CD4-positive, alpha-beta memory T cell (primary cell): ENCODE measurements at regions not wholly inside any gene's neighbourhood (a gene's known extent, or its start where the extent isn't known, plus 50 kb on each side); places are given as distances from the start of the nearest gene placed in this dataset.

Source experiments
- CTCF ChIA-PET: fragments of 350-600 bp; sonication (Branson Sonifier 250); formaldehyde crosslinking; loops from one replicate; lab custom pipeline; 2021; ENCODE audit warnings: inconsistent platforms; ENCODE audit not compliant: partially characterized antibody; lab: Charles Lee
- POLR2A ChIA-PET: fragments of 350-600 bp; sonication (Branson Sonifier 250); formaldehyde crosslinking; loops from one replicate; lab custom pipeline; 2021; ENCODE audit not compliant: partially characterized antibody; lab: Charles Lee
- DNase-seq, 5 donors: peaks; one replicate each; pipeline versions ENCODE4 v3.0.0 to v3.0.0-alpha.2; 2020 to 2022; ENCODE audit warnings: mixed read lengths in 1 of 5
- H3K27ac ChIP-seq: one replicate; pipeline ENCODE4 v1.7.0; 2013; ENCODE audit warnings: low read depth, low read length
- H3K27me3 ChIP-seq: 2 replicates; pipeline ENCODE4 v1.7.0; 2013; ENCODE audit warnings: mild to moderate bottlenecking, low read length, moderate library complexity; ENCODE audit not compliant: insufficient read depth
- H3K36me3 ChIP-seq: 2 replicates; pipeline ENCODE4 v1.7.0; 2013; ENCODE audit warnings: mild to moderate bottlenecking, low read length, moderate library complexity; ENCODE audit not compliant: insufficient read depth
- H3K4me1 ChIP-seq: 2 replicates; pipeline ENCODE4 v1.7.0; 2013; ENCODE audit warnings: mild to moderate bottlenecking, low read length, moderate library complexity; ENCODE audit not compliant: insufficient read depth
- H3K4me3 ChIP-seq, 2 donors: one replicate each; pipeline ENCODE4 v1.7.0; 2013; ENCODE audit warnings: low read length in 2 of 2, mild to moderate bottlenecking in 1 of 2
- H3K9me3 ChIP-seq, 2 donors: one replicate each; pipeline ENCODE4 v1.7.0; 2013; ENCODE audit warnings: low read length in 2 of 2, control low read depth in 1 of 2; ENCODE audit not compliant: control insufficient read depth in 1 of 2
- H3K27ac Mint-ChIP-seq, 7 donors: one replicate each; pipeline ENCODE4 v1.8.0; 2020 to 2021; ENCODE audit warnings: mixed read lengths in 7 of 7, mild to moderate bottlenecking in 6 of 7, inconsistent platforms in 3 of 7, moderate library complexity in 3 of 7
- H3K27me3 Mint-ChIP-seq, 2 donors: one replicate each; pipeline ENCODE4 v1.8.0; 2020 to 2021; ENCODE audit warnings: mixed read lengths in 2 of 2
- H3K36me3 Mint-ChIP-seq, 2 donors: one replicate each; pipeline ENCODE4 v1.8.0; 2020 to 2021; ENCODE audit warnings: mixed read lengths in 2 of 2, inconsistent platforms in 1 of 2, mild to moderate bottlenecking in 1 of 2
- H3K4me1 Mint-ChIP-seq, 4 donors: one replicate each; pipeline ENCODE4 v1.8.0; 2020 to 2021; ENCODE audit warnings: mixed read lengths in 4 of 4, mild to moderate bottlenecking in 1 of 4
- H3K4me3 Mint-ChIP-seq, 8 donors: one replicate each; pipeline ENCODE4 v1.8.0; 2020 to 2021; ENCODE audit warnings: mixed read lengths in 8 of 8, mild to moderate bottlenecking in 7 of 8, moderate library complexity in 6 of 8, inconsistent platforms in 3 of 8
- H3K9me3 Mint-ChIP-seq, 8 donors: one replicate each; pipeline ENCODE4 v1.8.0; 2020 to 2021; ENCODE audit warnings: mixed read lengths in 8 of 8, mild to moderate bottlenecking in 5 of 8, inconsistent platforms in 3 of 8, moderate library complexity in 1 of 8
- intact Hi-C: fragments of 100-400 bp; cut with micrococcal nuclease; formaldehyde crosslinking; loops from one replicate; pipeline ENCODE4 v1.15.1; 2023

DNA sequence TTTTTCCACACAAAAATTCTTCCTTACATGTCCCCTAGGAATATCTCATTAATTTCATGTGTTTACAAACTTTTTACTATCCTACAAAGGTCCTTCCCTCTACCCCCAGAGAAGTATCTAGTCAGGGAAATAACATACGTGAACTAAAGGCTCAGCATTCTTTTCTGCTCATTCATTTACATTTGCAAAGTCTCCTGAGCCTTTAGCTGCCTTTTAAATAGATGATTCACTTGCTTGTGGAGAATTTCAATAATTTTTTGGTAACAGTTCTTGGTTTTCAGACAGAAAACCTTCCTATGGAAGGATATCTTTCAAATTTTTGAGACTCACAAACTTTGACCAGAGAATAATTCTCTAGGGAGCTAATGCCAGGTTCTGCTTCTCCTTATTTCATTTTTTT, 81.5 kb upstream of the RMDN2 start:
- DNase-seq, result no peak
- intact Hi-C loops, result no loop called here
- Histone ChIP-seq H3K9me3 (no peaks in the 10 kb centered on the region), H3K4me3 (no peak overlapping the region), H3K27me3 (no peaks in the 10 kb centered on the region), H3K4me1 (no peaks in the 10 kb centered on the region), H3K27ac (no peak overlapping the region), H3K36me3 (no peaks in the 10 kb centered on the region)
- POLR2A ChIA-PET, result no interaction called here
- Mint-ChIP-seq H3K36me3 (no peaks in the 10 kb centered on the region), H3K27ac (no peak overlapping the region), H3K27me3 (peaks cover 0 to 4% of the 10 kb centered on the region in 2 donors), H3K9me3 (peaks cover 0 to 4% (median 0%) of the 10 kb centered on the region in 8 donors), H3K4me1 (no peaks in the 10 kb centered on the region), H3K4me3 (no peak overlapping the region)
- CTCF ChIA-PET, result no interaction called here

DNA sequence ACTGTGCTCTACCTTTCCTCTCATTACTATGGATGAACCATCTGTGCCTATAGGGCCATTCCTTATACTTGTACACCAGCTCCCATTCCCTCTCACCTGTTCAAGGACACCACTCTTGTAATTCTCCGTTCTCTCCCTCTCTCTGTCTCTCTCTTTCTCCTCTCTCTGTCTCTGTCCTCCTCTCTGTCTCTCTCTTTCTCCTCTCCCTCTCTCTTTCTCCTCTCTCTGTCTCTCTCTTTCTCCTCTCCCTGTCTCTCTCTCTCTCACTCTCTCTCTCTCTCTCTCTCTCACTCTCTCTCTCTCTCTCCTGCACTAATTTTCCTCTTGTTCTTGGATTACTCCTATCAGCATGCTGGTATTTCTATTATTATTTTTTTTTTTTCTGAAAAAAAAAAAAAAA, 78.9 kb upstream of the RMDN2 start:
- H3K27ac ChIP-seq, result no peak overlapping the region
- ChIA-PET CTCF (no interaction called here), POLR2A (no interaction called here)
- H3K27ac Mint-ChIP-seq, result no peak overlapping the region
- H3K27me3 Mint-ChIP-seq, result peaks cover 0 to 4% of the 10 kb centered on the region in 2 donors
- H3K4me3 Mint-ChIP-seq, result no peak overlapping the region
- H3K27me3 ChIP-seq, result no peaks in the 10 kb centered on the region
- H3K9me3 Mint-ChIP-seq, result peaks cover 0 to 4% (median 0%) of the 10 kb centered on the region in 8 donors
- no peaks in the 10 kb centered on the region for H3K9me3 ChIP-seq
- H3K4me1 Mint-ChIP-seq, result peaks cover 0 to 11% (median 2%) of the 10 kb centered on the region in 4 donors
- H3K36me3 Mint-ChIP-seq, result no peaks in the 10 kb centered on the region
- intact Hi-C loops, result no loop called here
- DNase-seq, result no peak
- H3K4me3 ChIP-seq, result no peak overlapping the region
- peaks cover 4% of the 10 kb centered on the region for H3K4me1 ChIP-seq
- no peaks in the 10 kb centered on the region for H3K36me3 ChIP-seq

DNA sequence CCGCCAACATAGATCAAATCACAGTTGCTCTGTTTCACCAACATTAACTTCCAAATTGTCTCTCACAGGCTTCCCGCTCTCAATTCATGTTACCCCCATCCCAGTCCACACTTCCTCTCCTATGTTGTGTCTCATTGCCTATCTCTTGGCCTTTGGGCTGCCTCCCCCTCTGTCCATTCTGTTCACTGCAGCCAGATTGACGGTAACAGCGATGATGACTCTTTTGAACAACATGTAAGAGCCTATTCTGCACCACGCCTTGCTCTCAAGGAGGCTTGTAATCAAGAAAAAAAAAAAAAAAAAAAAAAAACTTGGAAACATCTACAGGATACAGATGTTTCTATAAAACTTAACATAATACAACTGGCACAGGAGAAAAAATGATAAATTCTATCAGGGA, 77.3 kb upstream of the RMDN2 start:
- no peaks in the 10 kb centered on the region for H3K36me3 Mint-ChIP-seq

DNA sequence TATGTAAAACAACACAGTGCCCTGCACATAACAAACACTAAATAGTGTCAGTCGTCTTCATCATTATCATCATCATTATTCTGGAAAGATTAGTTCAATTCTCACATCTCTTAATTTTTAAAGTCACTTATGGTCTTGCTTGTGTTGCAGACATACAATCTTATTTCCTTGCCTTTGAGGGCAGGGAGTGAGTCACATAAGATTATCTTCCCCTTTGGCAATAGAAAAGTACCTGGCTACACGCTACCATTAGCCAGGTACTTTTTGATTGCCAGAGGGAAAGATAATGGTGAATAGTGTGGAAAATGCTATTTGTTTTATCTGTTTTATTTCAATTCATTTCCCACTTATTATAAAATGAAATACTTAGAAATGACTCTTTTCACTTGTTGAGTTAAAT, 76.6 kb upstream of the RMDN2 start:
- Histone ChIP-seq H3K36me3 (no peaks in the 10 kb centered on the region), H3K27me3 (no peaks in the 10 kb centered on the region), H3K27ac (no peak overlapping the region), H3K4me3 (no peak overlapping the region), H3K9me3 (no peaks in the 10 kb centered on the region), H3K4me1 (peaks cover 19% of the 10 kb centered on the region)
- Mint-ChIP-seq H3K27ac (no peak overlapping the region), H3K4me3 (no peak overlapping the region), H3K9me3 (peaks cover 0 to 4% (median 0%) of the 10 kb centered on the region in 8 donors), H3K4me1 (peaks cover 5 to 22% (median 12%) of the 10 kb centered on the region in 4 donors), H3K27me3 (peaks cover 0 to 2% of the 10 kb centered on the region in 2 donors), H3K36me3 (no peaks in the 10 kb centered on the region)
- ChIA-PET CTCF (interaction anchor here (0.7 to 1.3 kb wide), 2 partner anchors 16 to 240 kb away, joined by 3 to 5 read pairs; no protein-coding TSS in a partner anchor), POLR2A (no interaction called here)
- no peak for DNase-seq
- intact Hi-C loops, result no loop called here

More for the DNA sequence above, 77.3 kb upstream of the RMDN2 start:
- peaks cover 0 to 2% of the 10 kb centered on the region in 2 donors for H3K27me3 Mint-ChIP-seq
- no peak overlapping the region for H3K4me3 Mint-ChIP-seq
- H3K27ac ChIP-seq, result no peak overlapping the region
- peaks cover 19% of the 10 kb centered on the region for H3K4me1 ChIP-seq
- no peaks in the 10 kb centered on the region for H3K27me3 ChIP-seq
- H3K9me3 ChIP-seq, result no peaks in the 10 kb centered on the region
- no peak overlapping the region for H3K4me3 ChIP-seq
- H3K4me1 Mint-ChIP-seq, result peaks cover 5 to 22% (median 12%) of the 10 kb centered on the region in 4 donors
- H3K36me3 ChIP-seq, result no peaks in the 10 kb centered on the region
- DNase-seq, result no peak
- ChIA-PET CTCF (interaction anchor here (0.7 kb wide), 1 partner anchor 241 kb away, joined by 3 read pairs; no protein-coding TSS in a partner anchor), POLR2A (no interaction called here)
- intact Hi-C loops, result no loop called here
- no peak overlapping the region for H3K27ac Mint-ChIP-seq
- peaks cover 0 to 4% (median 0%) of the 10 kb centered on the region in 8 donors for H3K9me3 Mint-ChIP-seq

DNA sequence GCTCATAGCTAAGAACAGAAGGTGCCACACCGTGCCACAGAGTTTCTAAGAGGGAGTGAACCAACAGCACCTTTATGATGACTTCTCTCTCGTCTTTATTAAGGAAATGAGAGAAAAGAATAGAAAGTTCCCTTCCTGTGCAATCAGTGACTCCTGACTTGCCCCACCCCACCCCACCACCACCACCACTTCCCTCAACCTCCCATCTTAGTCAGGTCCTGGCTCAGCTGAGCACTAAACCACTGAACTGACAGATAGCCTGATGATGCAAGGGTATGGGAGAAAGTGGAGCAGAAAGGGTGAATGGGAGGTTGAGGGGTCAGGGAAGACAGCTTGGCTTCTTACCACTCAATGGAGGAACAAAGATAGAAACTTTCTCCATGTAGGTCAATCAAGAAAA, 75.2 kb upstream of the RMDN2 start:
- CTCF ChIA-PET, result interaction anchor here (1.1 to 1.3 kb wide), 2 partner anchors 17 to 28 kb away, joined by 3 to 5 read pairs; no protein-coding TSS in a partner anchor
- intact Hi-C loops, result loop anchor here (2.0 kb wide), 1 partner anchor 27 kb away; no protein-coding TSS in a partner anchor
- Mint-ChIP-seq H3K27me3 (no peaks in the 10 kb centered on the region), H3K9me3 (peaks cover 0 to 2% (median 0%) of the 10 kb centered on the region in 8 donors), H3K27ac (peak overlapping the region in 1 of 7 donors; percentile 58), H3K4me1 (peaks cover 5 to 22% (median 12%) of the 10 kb centered on the region in 4 donors), H3K4me3 (peak overlapping the region in 1 of 8 donors; percentile 45), H3K36me3 (no peaks in the 10 kb centered on the region)
- Histone ChIP-seq H3K36me3 (no peaks in the 10 kb centered on the region), H3K27ac (no peak overlapping the region), H3K9me3 (no peaks in the 10 kb centered on the region), H3K4me1 (peaks cover 19% of the 10 kb centered on the region), H3K27me3 (no peaks in the 10 kb centered on the region), H3K4me3 (no peak overlapping the region)
- POLR2A ChIA-PET, result no interaction called here
- DNase-seq, result no peak

GRCh38 chr2:37851428-37851827, 73.7 kb upstream of the RMDN2 start:
- Mint-ChIP-seq H3K4me1 (peaks cover 5 to 22% (median 12%) of the 10 kb centered on the region in 4 donors), H3K27me3 (no peaks in the 10 kb centered on the region), H3K27ac (peak overlapping the region in 4 of 7 donors; percentile 83 to 91 (median 88)), H3K36me3 (no peaks in the 10 kb centered on the region), H3K4me3 (peak overlapping the region in 6 of 8 donors; percentile 1 to 70 (median 52)), H3K9me3 (no peaks in the 10 kb centered on the region)
- ChIA-PET POLR2A (interaction anchor here (1.4 kb wide), 1 partner anchor 251 kb away, joined by 5 read pairs; no protein-coding TSS in a partner anchor), CTCF (interaction anchor here (0.7 to 2.5 kb wide), 6 partner anchors 12 to 455 kb away, joined by 3 to 15 read pairs (median 6); no protein-coding TSS in a partner anchor)
- no peaks in the 10 kb centered on the region for H3K9me3 ChIP-seq
- intact Hi-C loops, result loop anchor here (2.0 kb wide), 1 partner anchor 25 kb away; no protein-coding TSS in a partner anchor
- no peaks in the 10 kb centered on the region for H3K36me3 ChIP-seq
- H3K4me1 ChIP-seq, result peaks cover 19% of the 10 kb centered on the region
- no peak overlapping the region for H3K4me3 ChIP-seq
- H3K27me3 ChIP-seq, result no peaks in the 10 kb centered on the region
- DNase-seq, result no peak
- H3K27ac ChIP-seq, result peak overlapping the region; percentile 16

DNA sequence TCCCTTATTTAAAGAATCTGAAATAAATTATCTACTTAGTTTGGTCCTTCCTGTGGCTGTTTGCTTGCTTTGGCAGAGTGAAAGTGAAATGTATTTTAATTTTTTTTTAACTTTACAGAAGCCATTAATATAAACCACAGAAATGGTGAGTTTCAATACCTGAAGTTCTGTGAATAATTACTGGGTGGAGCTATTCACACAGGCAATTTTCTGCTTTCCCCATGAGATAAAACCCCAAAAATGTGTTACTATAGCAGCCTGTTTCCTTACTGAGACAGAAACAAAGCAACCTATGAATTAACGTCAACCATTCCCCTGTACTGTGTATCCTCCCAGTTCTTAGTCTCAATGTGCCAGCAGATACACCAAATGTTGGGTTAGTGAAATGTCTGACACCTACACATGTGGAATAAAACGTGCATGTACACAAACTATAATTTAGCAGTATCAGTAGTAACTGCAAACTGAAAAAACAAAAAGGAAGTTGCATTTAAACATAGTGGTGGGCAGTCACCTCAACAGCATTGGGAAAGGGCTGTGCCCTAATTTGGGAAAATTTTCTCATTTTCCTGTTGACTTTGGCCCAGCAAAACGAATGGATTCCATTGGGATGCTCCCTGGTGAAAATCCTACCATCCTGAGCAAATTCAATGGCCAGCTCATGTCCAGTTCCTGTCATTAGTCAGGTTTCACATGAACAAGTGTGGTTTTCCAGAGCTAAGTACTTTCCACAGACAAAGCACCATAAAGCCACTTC, 73.1 kb upstream of the RMDN2 start:
- H3K27me3 ChIP-seq, result no peaks in the 10 kb centered on the region
- Mint-ChIP-seq H3K36me3 (no peaks in the 10 kb centered on the region), H3K27me3 (no peaks in the 10 kb centered on the region), H3K9me3 (no peaks in the 10 kb centered on the region), H3K4me1 (peaks cover 5 to 22% (median 12%) of the 10 kb centered on the region in 4 donors), H3K4me3 (peak overlapping the region in 5 of 8 donors; percentile 34 to 70 (median 63)), H3K27ac (peak overlapping the region in 4 of 7 donors; percentile 83 to 91 (median 88))
- H3K4me1 ChIP-seq, result peaks cover 19% of the 10 kb centered on the region
- CTCF ChIA-PET, result interaction anchor here (0.7 to 2.5 kb wide), 6 partner anchors 11 to 455 kb away, joined by 3 to 15 read pairs (median 6); no protein-coding TSS in a partner anchor
- peak overlapping the region; percentile 16 for H3K27ac ChIP-seq
- no peaks in the 10 kb centered on the region for H3K36me3 ChIP-seq
- POLR2A ChIA-PET, result interaction anchor here (1.4 kb wide), 1 partner anchor 252 kb away, joined by 5 read pairs; no protein-coding TSS in a partner anchor
- intact Hi-C loops, result loop anchor here (2.0 kb wide), 1 partner anchor 25 kb away; no protein-coding TSS in a partner anchor
- peak in 2 of 5 donors; percentile 54 to 56 for DNase-seq
- H3K9me3 ChIP-seq, result no peaks in the 10 kb centered on the region
- H3K4me3 ChIP-seq, result no peak overlapping the region
